NT2/D1 (cell line): ENCODE measurements at regions not wholly inside any gene's neighbourhood (a gene's known extent, or its start where the extent isn't known, plus 50 kb on each side); places are given as distances from the start of the nearest gene placed in this dataset.

Source experiments
- SUZ12 ChIP-seq: IDR thresholded peaks from 2 replicates; pipeline ENCODE4 v1.6.1; 2011; ENCODE audit not compliant: insufficient read length, insufficient read depth; ENCODE audit errors: extremely low read depth
- YY1 ChIP-seq: IDR thresholded peaks from 2 replicates; pipeline ENCODE4 v1.6.1; 2011; ENCODE audit not compliant: insufficient read length, insufficient read depth

DNA sequence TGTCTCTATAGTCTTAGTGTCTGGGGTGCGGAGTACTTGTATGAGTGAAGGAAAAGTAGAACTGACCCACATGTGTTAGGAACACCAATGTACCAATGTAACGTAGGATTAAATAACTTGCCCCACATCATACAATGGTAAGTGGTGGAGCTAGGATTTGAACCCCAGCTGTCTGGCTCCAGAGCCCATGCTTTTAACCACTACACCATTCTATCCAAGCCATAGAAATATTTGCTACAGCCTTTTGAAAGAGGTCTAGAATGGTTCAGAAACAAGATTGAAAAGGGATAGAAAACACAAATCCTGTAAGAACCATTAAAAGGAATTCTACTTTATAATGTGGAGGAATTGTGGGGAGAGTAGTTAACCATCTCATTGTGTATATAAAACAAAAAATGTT is 169.9 kb upstream of the ATP6AP2 start:
- TF ChIP-seq YY1 (no peak), SUZ12 (no peak)
